HEK293 (cell line): ENCODE measurements at regions not wholly inside any gene's neighbourhood (a gene's known extent, or its start where the extent isn't known, plus 50 kb on each side); places are given as distances from the start of the nearest gene placed in this dataset.

Experiments
- CTCF ChIA-PET: fragments of 350-600 bp; formaldehyde crosslinking; extraction: SDS; loops from one replicate; lab custom pipeline; 2021; ENCODE audit warnings: antibody characterized with exemption; lab: Yijun Ruan, JAX
- POLR2A ChIA-PET: fragments of 300-600 bp; formaldehyde crosslinking; extraction: SDS; loops from one replicate; lab custom pipeline; 2020; ENCODE audit warnings: antibody characterized with exemption, inconsistent platforms; lab: Yijun Ruan, JAX
- H3K27ac ChIP-seq: fragments of 200-500 bp; sonication (Bioruptor generic); 2 replicates; pipeline ENCODE4 v1.5.1; 2014; ENCODE audit warnings: low read depth, low read length, control low read depth, inconsistent platforms; ENCODE audit errors: extremely low read depth
- H3K36me3 ChIP-seq, 2 experiments: fragments of 200-500 bp in 1 of 2; sonication (Bioruptor generic) in 1 of 2; 1 replicate in 1 of 2; 2 replicates in 1 of 2; pipeline ENCODE4 v1.5.1; 2014 to 2017; ENCODE audit warnings: inconsistent platforms in 2 of 2, low read length in 2 of 2; ENCODE audit not compliant: control insufficient read depth in 2 of 2, insufficient read depth in 1 of 2
- H3K4me1 ChIP-seq: fragments of 200-500 bp; sonication (Bioruptor generic); 2 replicates; pipeline ENCODE4 v1.5.1; 2014; ENCODE audit warnings: mild to moderate bottlenecking, low read length, inconsistent platforms; ENCODE audit not compliant: control insufficient read depth, insufficient read depth
- H3K4me3 ChIP-seq: 2 replicates; pipeline ENCODE4 v1.5.1; 2011; ENCODE audit warnings: low read depth, mild to moderate bottlenecking, control low read depth, low read length, moderate library complexity
- H3K9me3 ChIP-seq: fragments of 200-500 bp; sonication (Bioruptor generic); 2 replicates; pipeline ENCODE4 v1.5.1; 2014; ENCODE audit warnings: low read depth, low read length, inconsistent platforms; ENCODE audit not compliant: control insufficient read depth, insufficient read depth
- FEZF1 ChIP-seq: fragments of 450-650 bp; formaldehyde crosslinking; IDR thresholded peaks from 2 replicates; pipeline ENCODE4 v1.5.1; 2016; ENCODE audit warnings: missing biosample characterization, missing genetic modification characterization
- GLIS2 ChIP-seq: fragments of 450-650 bp; formaldehyde crosslinking; IDR thresholded peaks from 2 replicates; pipeline ENCODE4 v1.5.1; 2016; ENCODE audit warnings: missing biosample characterization, missing genetic modification characterization
- MZF1 ChIP-seq: fragments of 450-650 bp; formaldehyde crosslinking; IDR thresholded peaks from 2 replicates; pipeline ENCODE4 v1.5.1; 2017; ENCODE audit warnings: missing biosample characterization, missing genetic modification characterization, borderline replicate concordance
- OVOL3 ChIP-seq: fragments of 450-650 bp; formaldehyde crosslinking; IDR thresholded peaks from 2 replicates; pipeline ENCODE4 v1.5.1; 2016; ENCODE audit warnings: missing biosample characterization, missing genetic modification characterization
- SP2 ChIP-seq: fragments of 450-650 bp; formaldehyde crosslinking; IDR thresholded peaks from 2 replicates; pipeline ENCODE4 v1.5.1; 2016; ENCODE audit warnings: missing biosample characterization, missing genetic modification characterization
- ZBTB1 ChIP-seq: fragments of 450-650 bp; formaldehyde crosslinking; IDR thresholded peaks from 2 replicates; pipeline ENCODE4 v1.5.1; 2016; ENCODE audit warnings: missing biosample characterization, missing genetic modification characterization
- ZBTB17 ChIP-seq: fragments of 450-650 bp; formaldehyde crosslinking; IDR thresholded peaks from 2 replicates; pipeline ENCODE4 v1.5.1; 2016; ENCODE audit warnings: missing biosample characterization, missing genetic modification characterization
- ZBTB48 ChIP-seq: fragments of 450-650 bp; formaldehyde crosslinking; IDR thresholded peaks from 2 replicates; pipeline ENCODE4 v1.5.1; 2016; ENCODE audit warnings: missing biosample characterization, missing genetic modification characterization
- ZFHX2 ChIP-seq: fragments of 450-650 bp; formaldehyde crosslinking; conservative IDR thresholded peaks from 2 replicates; pipeline ENCODE4 v1.5.1; 2016; ENCODE audit warnings: missing biosample characterization, missing genetic modification characterization
- ZFP41 ChIP-seq: fragments of 450-650 bp; formaldehyde crosslinking; IDR thresholded peaks from 2 replicates; pipeline ENCODE4 v1.5.1; 2016; ENCODE audit warnings: missing biosample characterization, missing genetic modification characterization, borderline replicate concordance
- ZNF146 ChIP-seq: fragments of 450-650 bp; formaldehyde crosslinking; IDR thresholded peaks from 2 replicates; pipeline ENCODE4 v1.5.1; 2016; ENCODE audit warnings: missing biosample characterization, missing genetic modification characterization
- ZNF292 ChIP-seq: fragments of 450-650 bp; formaldehyde crosslinking; IDR thresholded peaks from 2 replicates; pipeline ENCODE4 v1.5.1; 2016; ENCODE audit warnings: low read depth, missing biosample characterization, missing genetic modification characterization, borderline replicate concordance
- ZNF426 ChIP-seq: fragments of 450-650 bp; formaldehyde crosslinking; IDR thresholded peaks from 2 replicates; pipeline ENCODE4 v1.5.1; 2017; ENCODE audit warnings: missing biosample characterization, missing genetic modification characterization, mild to moderate bottlenecking, inconsistent platforms, moderate library complexity
- ZNF510 ChIP-seq: fragments of 450-650 bp; formaldehyde crosslinking; IDR thresholded peaks from 2 replicates; pipeline ENCODE4 v1.5.1; 2018; ENCODE audit warnings: mild to moderate bottlenecking, missing genetic modification characterization, missing biosample characterization; ENCODE audit not compliant: insufficient replicate concordance
- ZNF529 ChIP-seq: fragments of 450-650 bp; formaldehyde crosslinking; IDR thresholded peaks from 2 replicates; pipeline ENCODE4 v1.5.1; 2017; ENCODE audit warnings: missing genetic modification characterization, missing biosample characterization; ENCODE audit not compliant: insufficient replicate concordance
- ZNF624 ChIP-seq: fragments of 450-650 bp; formaldehyde crosslinking; IDR thresholded peaks from 2 replicates; pipeline ENCODE4 v1.5.1; 2017; ENCODE audit warnings: missing biosample characterization, missing genetic modification characterization
- ZNF660 ChIP-seq: fragments of 450-650 bp; IDR thresholded peaks from 2 replicates; pipeline ENCODE4 v1.5.1; 2018; ENCODE audit warnings: missing biosample characterization, mild to moderate bottlenecking, missing genetic modification characterization
- ZNF670 ChIP-seq: fragments of 450-650 bp; formaldehyde crosslinking; IDR thresholded peaks from 2 replicates; pipeline ENCODE4 v1.5.1; 2016; ENCODE audit warnings: missing biosample characterization, missing genetic modification characterization, low read depth
- ZNF792 ChIP-seq: fragments of 450-650 bp; formaldehyde crosslinking; IDR thresholded peaks from 2 replicates; pipeline ENCODE4 v1.5.1; 2016; ENCODE audit warnings: missing biosample characterization, missing genetic modification characterization
- ZNF830 ChIP-seq: fragments of 450-650 bp; IDR thresholded peaks from 2 replicates; pipeline ENCODE4 v1.5.0; 2018; ENCODE audit warnings: missing biosample characterization, missing genetic modification characterization, low read depth, mild to moderate bottlenecking, moderate library complexity
- ZSCAN16 ChIP-seq: fragments of 450-650 bp; formaldehyde crosslinking; IDR thresholded peaks from 2 replicates; pipeline ENCODE4 v1.5.1; 2016; ENCODE audit warnings: missing biosample characterization, missing genetic modification characterization
- TF ChIP-seq, protein P1 (sequence below): fragments of 450-650 bp; formaldehyde crosslinking; IDR thresholded peaks from 2 replicates; pipeline ENCODE4 v1.5.1; 2016; ENCODE audit warnings: missing biosample characterization, missing genetic modification characterization
- TF ChIP-seq, protein P2 (sequence below): fragments of 450-650 bp; formaldehyde crosslinking; IDR thresholded peaks from 2 replicates; pipeline ENCODE4; 2016; ENCODE audit warnings: missing biosample characterization, missing genetic modification characterization
- TF ChIP-seq, protein P3 (sequence below): fragments of 450-650 bp; formaldehyde crosslinking; IDR thresholded peaks from 2 replicates; pipeline ENCODE4 v1.5.1; 2016; ENCODE audit warnings: missing biosample characterization, missing genetic modification characterization

DNA sequence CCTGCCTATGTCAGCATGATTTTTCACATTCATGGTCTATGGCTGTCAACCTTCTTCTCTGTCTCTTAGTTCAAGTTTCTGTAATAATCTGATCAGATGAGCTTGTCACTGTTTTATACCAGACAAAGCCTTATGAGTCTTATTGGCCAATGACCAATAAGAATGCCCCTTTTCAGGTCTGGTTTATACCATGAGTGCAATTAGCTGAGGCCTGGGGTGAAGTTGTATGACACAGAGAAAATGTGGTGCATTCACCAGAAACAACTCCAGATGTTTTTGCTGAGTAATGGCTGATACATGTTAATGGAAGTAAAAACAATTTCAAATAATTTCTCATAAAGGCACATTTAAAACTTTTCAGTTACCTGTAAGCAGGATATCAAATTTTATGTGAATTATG is 218.6 kb upstream of the CDH8 start:
- no peaks in the 10 kb centered on the region for H3K36me3 ChIP-seq
- ChIA-PET CTCF (interaction anchor here (0.7 kb wide), 1 partner anchor 112 kb away, joined by 3 read pairs; no protein-coding TSS in a partner anchor), POLR2A (no interaction called here)
- no peaks in the 10 kb centered on the region for H3K4me1 ChIP-seq
- H3K27ac ChIP-seq: no peak overlapping the region
- TF ChIP-seq, protein P1, sequence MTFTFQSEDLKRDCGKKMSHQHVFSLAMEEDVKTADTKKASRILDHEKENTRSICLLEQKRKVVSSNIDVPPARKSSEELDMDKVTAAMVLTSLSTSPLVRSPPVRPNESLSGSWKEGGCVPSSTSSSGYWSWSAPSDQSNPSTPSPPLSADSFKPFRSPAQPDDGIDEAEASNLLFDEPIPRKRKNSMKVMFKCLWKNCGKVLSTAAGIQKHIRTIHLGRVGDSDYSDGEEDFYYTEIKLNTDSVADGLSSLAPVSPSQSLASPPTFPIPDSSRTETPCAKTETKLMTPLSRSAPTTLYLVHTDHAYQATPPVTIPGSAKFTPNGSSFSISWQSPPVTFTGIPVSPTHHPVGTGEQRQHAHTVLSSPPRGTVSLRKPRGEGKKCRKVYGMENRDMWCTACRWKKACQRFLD (tag by site-specific recombination): no peak
- TF ChIP-seq ZNF624 (tag by site-specific recombination) (no peak), ZNF529 (tag by site-specific recombination) (no peak), ZNF510 (tag by site-specific recombination) (no peak), ZFHX2 (no peak), ZNF146 (no peak), ZBTB17 (no peak), GLIS2 (tag by site-specific recombination) (no peak), ZNF830 (tag by site-specific recombination) (no peak), MZF1 (no peak), ZNF792 (no peak), ZNF426 (tag by site-specific recombination) (no peak), ZNF670 (tag by site-specific recombination) (no peak), OVOL3 (tag by site-specific recombination) (no peak)
- TF ChIP-seq, protein P2, sequence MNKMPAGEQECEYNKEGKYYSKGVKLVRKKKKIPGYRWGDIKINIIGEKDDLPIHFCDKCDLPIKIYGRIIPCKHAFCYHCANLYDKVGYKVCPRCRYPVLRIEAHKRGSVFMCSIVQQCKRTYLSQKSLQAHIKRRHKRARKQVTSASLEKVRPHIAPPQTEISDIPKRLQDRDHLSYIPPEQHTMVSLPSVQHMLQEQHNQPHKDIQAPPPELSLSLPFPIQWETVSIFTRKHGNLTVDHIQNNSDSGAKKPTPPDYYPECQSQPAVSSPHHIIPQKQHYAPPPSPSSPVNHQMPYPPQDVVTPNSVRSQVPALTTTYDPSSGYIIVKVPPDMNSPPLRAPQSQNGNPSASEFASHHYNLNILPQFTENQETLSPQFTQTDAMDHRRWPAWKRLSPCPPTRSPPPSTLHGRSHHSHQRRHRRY (tag by site-specific recombination): no peak
- H3K4me3 ChIP-seq: no peak overlapping the region
- no peaks in the 10 kb centered on the region for H3K9me3 ChIP-seq

DNA sequence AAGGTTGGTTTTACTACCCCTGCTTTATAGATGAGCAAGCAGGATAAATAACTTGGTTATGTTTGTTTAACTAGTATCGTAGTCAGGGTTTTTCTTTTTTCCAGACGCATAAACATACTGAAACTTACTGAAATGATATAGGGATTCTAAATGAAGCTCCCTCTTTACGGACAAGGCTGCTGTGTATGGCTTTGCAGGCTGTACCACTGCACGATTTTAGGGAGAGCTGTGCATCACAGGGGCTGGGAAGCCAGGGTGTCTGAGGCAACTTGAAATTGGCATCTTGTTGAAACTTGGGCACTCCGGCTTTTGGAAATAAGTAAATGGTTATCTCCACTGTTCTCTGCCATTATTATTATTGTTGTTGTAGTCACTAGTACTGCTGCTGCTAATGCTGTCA is 218.1 kb upstream of the CDH8 start:
- no peaks in the 10 kb centered on the region for H3K9me3 ChIP-seq
- ChIA-PET POLR2A (no interaction called here), CTCF (interaction anchor here (0.7 kb wide), 1 partner anchor 112 kb away, joined by 3 read pairs; no protein-coding TSS in a partner anchor)
- TF ChIP-seq FEZF1 (tag by site-specific recombination) (no peak), ZBTB48 (tag by site-specific recombination) (no peak), ZFP41 (tag by site-specific recombination) (no peak), SP2 (tag by site-specific recombination) (no peak), ZNF660 (no peak), ZSCAN16 (no peak), ZBTB1 (tag by site-specific recombination) (no peak), ZNF292 (tag by site-specific recombination) (no peak)
- TF ChIP-seq, protein P3, sequence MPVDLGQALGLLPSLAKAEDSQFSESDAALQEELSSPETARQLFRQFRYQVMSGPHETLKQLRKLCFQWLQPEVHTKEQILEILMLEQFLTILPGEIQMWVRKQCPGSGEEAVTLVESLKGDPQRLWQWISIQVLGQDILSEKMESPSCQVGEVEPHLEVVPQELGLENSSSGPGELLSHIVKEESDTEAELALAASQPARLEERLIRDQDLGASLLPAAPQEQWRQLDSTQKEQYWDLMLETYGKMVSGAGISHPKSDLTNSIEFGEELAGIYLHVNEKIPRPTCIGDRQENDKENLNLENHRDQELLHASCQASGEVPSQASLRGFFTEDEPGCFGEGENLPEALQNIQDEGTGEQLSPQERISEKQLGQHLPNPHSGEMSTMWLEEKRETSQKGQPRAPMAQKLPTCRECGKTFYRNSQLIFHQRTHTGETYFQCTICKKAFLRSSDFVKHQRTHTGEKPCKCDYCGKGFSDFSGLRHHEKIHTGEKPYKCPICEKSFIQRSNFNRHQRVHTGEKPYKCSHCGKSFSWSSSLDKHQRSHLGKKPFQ (tag by site-specific recombination): no peak
- no peaks in the 10 kb centered on the region for H3K36me3 ChIP-seq
- H3K4me1 ChIP-seq: no peaks in the 10 kb centered on the region
- no peak overlapping the region for H3K4me3 ChIP-seq
- no peak overlapping the region for H3K27ac ChIP-seq
